ENCODE measurements at regions not wholly inside any gene's neighbourhood (a gene's known extent, or its start where the extent isn't known, plus 50 kb on each side); places are given as distances from the start of the nearest gene placed in this dataset.

DNA sequence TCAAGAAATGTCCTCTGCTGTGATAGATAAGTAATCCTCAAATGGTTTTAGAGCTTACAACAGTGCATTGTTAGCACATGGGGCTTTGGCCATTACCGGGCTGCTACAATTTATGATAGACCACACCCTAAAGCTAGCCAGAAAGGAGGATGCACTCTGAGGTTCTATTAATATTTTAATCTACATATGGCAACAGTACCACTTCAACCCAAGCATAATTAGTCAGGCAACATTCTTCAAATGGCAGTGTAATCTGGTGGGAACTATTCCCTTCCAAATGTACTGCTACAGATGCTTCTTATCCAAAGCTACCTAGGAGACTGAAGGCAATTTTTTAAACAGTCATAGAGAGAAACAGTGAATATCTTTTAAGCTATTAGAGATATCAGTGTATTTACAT, 697.6 kb downstream of the KCNA4 start:
- no peak for TF ChIP-seq POLR2AphosphoS5 (IDR thresholded peaks at IDR 0.05; ENCODE audit: low read depth, low read length)
- TF ChIP-seq POLR2A (IDR thresholded peaks at IDR 0.05; ENCODE audit: low read depth, low read length) = no peak
- TF ChIP-seq TAF1 (IDR thresholded peaks at IDR 0.05; ENCODE audit: low read depth, low read length) = no peak
- no peak for TF ChIP-seq POU2F2 (IDR thresholded peaks at IDR 0.05; ENCODE audit: low read depth, low read length)
- no peak for TF ChIP-seq PAX5 (IDR thresholded peaks at IDR 0.05; ENCODE audit: insufficient read depth, low read length, severe bottlenecking)
